Astrocyte of the cerebellum (primary cell): ENCODE measurements at regions not wholly inside any gene's neighbourhood (a gene's known extent, or its start where the extent isn't known, plus 50 kb on each side); places are given as distances from the start of the nearest gene placed in this dataset.

ENCODE experiments used
- DNase-seq: peaks from one replicate; pipeline ENCODE4 v3.0.0-alpha.2; 2011; ENCODE audit warnings: low read depth
- H3K4me3 ChIP-seq: 2 replicates; pipeline ENCODE4 v1.5.1; 2011; ENCODE audit warnings: mild to moderate bottlenecking, low read depth, low read length, moderate library complexity
- in situ Hi-C: cut with HindIII; loops from 2 replicates; pipeline ENCODE4 v1.10.0; 2017; ENCODE audit warnings: low sequenced_read_pairs
- TF ChIP-seq, protein P1 (sequence below): IDR thresholded peaks from 2 replicates; pipeline ENCODE4 v1.5.1; 2012; ENCODE audit warnings: low read length, low read depth, moderate library complexity, mild to moderate bottlenecking; ENCODE audit errors: missing control alignments

DNA sequence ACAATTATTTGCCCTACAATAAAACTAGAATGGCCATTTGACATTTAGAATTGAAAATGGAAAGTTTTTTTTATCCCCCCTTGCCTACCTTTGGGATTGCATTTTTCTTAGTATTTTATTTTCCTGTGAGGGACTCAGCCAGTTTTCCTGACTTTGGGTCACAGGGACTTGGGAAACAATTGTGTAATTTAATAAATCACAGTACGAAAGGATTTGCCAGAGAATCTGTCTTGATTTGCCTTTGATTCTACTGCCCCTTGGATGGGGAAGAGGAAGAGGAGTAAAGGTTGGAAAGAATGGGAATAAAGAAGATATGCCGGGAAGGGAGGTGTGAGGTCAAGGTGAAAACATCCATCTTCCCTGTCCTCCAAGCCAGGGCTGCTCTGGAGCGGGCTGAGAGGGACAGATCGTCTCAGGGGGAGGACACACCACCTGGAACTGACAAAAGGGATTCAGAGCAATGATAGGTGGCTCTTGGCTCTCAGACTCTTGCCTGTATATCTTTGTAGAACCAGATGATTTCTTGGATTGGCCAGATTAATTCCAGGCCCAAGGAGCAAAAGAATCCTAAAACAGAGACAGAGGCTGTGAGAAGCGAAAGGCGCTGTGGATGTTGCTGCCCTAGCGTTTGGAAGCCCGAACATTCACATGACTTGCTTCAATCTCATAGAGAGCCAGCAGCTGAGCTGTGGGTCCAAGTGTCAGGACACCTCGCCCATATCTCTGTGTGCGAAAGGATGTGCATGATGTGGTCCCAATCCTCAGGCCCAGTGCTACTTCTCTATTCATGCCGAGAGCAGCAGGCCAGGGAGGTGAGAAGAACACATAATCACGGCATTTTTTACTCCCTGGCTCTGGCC is 50.3 kb upstream of the ZEB1 start:
- no peak overlapping the region for H3K4me3 ChIP-seq
- in situ Hi-C loops: no loop called here
- TF ChIP-seq, protein P1, sequence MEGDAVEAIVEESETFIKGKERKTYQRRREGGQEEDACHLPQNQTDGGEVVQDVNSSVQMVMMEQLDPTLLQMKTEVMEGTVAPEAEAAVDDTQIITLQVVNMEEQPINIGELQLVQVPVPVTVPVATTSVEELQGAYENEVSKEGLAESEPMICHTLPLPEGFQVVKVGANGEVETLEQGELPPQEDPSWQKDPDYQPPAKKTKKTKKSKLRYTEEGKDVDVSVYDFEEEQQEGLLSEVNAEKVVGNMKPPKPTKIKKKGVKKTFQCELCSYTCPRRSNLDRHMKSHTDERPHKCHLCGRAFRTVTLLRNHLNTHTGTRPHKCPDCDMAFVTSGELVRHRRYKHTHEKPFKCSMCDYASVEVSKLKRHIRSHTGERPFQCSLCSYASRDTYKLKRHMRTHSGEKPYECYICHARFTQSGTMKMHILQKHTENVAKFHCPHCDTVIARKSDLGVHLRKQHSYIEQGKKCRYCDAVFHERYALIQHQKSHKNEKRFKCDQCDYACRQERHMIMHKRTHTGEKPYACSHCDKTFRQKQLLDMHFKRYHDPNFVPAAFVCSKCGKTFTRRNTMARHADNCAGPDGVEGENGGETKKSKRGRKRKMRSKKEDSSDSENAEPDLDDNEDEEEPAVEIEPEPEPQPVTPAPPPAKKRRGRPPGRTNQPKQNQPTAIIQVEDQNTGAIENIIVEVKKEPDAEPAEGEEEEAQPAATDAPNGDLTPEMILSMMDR: no peak
- no peak for DNase-seq
